Esophagus squamous epithelium (tissue), 4 donors: ENCODE measurements at regions not wholly inside any gene's neighbourhood (a gene's known extent, or its start where the extent isn't known, plus 50 kb on each side); places are given as distances from the start of the nearest gene placed in this dataset.

Source experiments
- POLR2A ChIP-seq, 4 donors: fragments of 450-650 bp; IDR thresholded peaks; one replicate each; pipeline ENCODE4 v1.6.1; 2017; ENCODE audit warnings: antibody characterized with exemption in 4 of 4, mild to moderate bottlenecking in 4 of 4, moderate library complexity in 3 of 4
- TF ChIP-seq, protein P1 (sequence below), 6 experiments: fragments of 450-650 bp in 4 of 6; fragments of 200-600 bp in 2 of 6; sonication (generic) in 2 of 6; IDR thresholded peaks; one replicate each; pipeline ENCODE4 v1.5.1; 2016 to 2019; ENCODE audit warnings: antibody characterized with exemption in 6 of 6, mild to moderate bottlenecking in 4 of 6, moderate library complexity in 4 of 6

DNA sequence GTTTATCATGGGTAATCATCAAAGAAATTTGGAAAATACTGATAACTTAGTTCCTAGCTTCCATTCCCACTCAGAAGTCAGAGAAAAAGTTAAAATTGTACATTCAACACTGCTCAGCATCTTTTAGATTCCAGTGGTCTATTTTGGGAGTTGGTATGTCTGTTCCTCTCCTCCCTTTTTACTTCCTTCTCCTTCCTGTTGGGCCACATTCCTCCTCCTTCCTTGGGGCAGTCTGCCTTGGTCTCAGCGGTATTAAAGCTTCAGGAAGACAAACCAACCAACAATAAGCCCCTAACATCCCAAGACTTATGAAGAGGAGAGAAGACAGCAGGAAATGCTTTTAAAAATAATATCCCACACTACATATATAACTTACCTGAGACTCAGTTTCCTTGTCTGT is 49.9 kb upstream of the SSBP2 start:
- TF ChIP-seq, protein P1, sequence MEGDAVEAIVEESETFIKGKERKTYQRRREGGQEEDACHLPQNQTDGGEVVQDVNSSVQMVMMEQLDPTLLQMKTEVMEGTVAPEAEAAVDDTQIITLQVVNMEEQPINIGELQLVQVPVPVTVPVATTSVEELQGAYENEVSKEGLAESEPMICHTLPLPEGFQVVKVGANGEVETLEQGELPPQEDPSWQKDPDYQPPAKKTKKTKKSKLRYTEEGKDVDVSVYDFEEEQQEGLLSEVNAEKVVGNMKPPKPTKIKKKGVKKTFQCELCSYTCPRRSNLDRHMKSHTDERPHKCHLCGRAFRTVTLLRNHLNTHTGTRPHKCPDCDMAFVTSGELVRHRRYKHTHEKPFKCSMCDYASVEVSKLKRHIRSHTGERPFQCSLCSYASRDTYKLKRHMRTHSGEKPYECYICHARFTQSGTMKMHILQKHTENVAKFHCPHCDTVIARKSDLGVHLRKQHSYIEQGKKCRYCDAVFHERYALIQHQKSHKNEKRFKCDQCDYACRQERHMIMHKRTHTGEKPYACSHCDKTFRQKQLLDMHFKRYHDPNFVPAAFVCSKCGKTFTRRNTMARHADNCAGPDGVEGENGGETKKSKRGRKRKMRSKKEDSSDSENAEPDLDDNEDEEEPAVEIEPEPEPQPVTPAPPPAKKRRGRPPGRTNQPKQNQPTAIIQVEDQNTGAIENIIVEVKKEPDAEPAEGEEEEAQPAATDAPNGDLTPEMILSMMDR (IDR thresholded peaks at IDR 0.05), result no peak
- no peak for TF ChIP-seq POLR2A (IDR thresholded peaks at IDR 0.05)
